ENCODE measurements at regions not wholly inside any gene's neighbourhood (a gene's known extent, or its start where the extent isn't known, plus 50 kb on each side); places are given as distances from the start of the nearest gene placed in this dataset.
A peak's percentile ranks its signal among the peaks of the same experiment; 100 is the strongest.

DNA sequence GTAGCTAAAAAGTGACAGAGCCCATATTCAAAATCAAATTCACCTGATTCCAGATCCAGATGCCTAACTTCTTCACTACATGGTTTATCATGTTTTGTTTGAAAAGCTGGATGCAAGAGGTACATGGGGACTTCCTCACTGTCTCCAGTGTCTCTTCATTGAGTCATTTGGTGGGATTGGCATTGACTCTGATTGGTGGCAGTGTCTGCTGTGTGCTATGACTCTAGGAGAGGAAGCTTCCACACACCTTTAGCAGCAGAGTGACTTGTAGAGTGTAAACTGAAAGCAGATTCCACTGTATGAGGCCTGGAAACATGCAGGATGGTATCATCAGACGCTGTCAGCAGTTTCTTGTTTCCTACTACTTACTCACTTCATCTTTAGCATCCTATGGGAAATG is 250.9 kb upstream of the SEMA6A start:
- Histone ChIP-seq H3K18ac (ENCODE audit: low read length) (no peak overlapping the region), H3K4ac (ENCODE audit: low read depth, low read length) (no peak overlapping the region), H3K79me2 (ENCODE audit: control insufficient read depth, insufficient read depth, low read length) (no peaks in the 10 kb centered on the region), H4K5ac (ENCODE audit: low read length) (no peak overlapping the region), H3K23ac (ENCODE audit: low read length) (no peak overlapping the region), H3K27me3 (ENCODE audit: insufficient read depth, low read length, poor library complexity) (no peaks in the 10 kb centered on the region), H3K56ac (ENCODE audit: low read length) (peak overlapping the region; percentile 59), H3K79me1 (ENCODE audit: low read length) (no peaks in the 10 kb centered on the region), H2BK15ac (replicated peaks; ENCODE audit: low read depth) (peak overlapping the region; percentile 98), H3K9ac (ENCODE audit: low read length) (no peak overlapping the region), H3K4me2 (ENCODE audit: low read length) (no peak overlapping the region), H2BK120ac (ENCODE audit: low read depth, low read length) (no peak overlapping the region), H3K27ac (ENCODE audit: low read depth, low read length) (no peak overlapping the region), H4K8ac (ENCODE audit: low read depth, low read length) (no peak overlapping the region), H2BK5ac (ENCODE audit: low read length) (no peak overlapping the region), H3K4me1 (ENCODE audit: control insufficient read depth, low read depth, low read length) (no peaks in the 10 kb centered on the region), H2AK5ac (ENCODE audit: low read length) (peak overlapping the region; percentile 31), H3K4me3 (ENCODE audit: low read length) (no peak overlapping the region), H3K36me3 (ENCODE audit: control insufficient read depth, insufficient read depth, low read length) (no peaks in the 10 kb centered on the region)
- DNase-seq, result no peak
- no CpG with 5 or more reads among the region's 1 CpG for WGBS (ENCODE audit: extremely low coverage, insufficient coverage, low lambda C conversion rate)

DNA sequence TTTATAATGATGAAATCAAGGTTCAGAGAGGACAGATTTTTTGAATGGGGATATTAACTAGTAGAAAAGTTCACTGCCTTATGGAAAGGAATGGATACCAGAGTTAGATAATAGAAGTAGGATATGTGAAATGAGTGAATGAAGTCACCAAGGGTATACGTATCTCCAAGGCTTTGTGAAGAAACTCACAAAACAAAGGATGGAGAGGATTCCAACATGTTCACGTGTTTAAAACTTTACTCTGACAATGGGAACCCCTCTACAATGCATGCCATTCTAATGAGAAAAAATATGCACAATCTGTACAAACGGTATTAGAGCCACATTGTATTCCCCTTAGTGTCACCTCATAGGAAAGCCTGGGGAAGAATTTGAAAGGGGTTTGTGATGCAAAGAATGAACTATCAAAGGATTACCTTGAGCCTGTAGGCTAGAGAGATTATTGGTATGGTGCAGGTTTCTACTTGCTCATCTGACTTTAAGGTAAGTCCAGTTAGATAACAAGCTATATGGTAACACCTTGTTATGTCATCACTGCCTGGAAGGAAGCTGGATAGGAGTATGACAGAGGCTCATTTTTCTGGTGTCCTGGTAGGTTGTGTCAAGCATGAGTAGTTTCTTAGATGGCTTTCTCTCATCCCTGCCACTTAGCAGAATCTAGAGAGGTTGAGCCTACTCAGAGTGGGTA is 250.3 kb upstream of the SEMA6A start:
- Histone ChIP-seq H3K4me3 (ENCODE audit: low read length) (no peak overlapping the region), H3K4me2 (ENCODE audit: low read length) (no peak overlapping the region), H3K27me3 (ENCODE audit: insufficient read depth, low read length, poor library complexity) (no peaks in the 10 kb centered on the region), H3K18ac (ENCODE audit: low read length) (peak overlapping the region; percentile 94), H3K79me2 (ENCODE audit: control insufficient read depth, insufficient read depth, low read length) (no peaks in the 10 kb centered on the region), H4K8ac (ENCODE audit: low read depth, low read length) (no peak overlapping the region), H2AK5ac (ENCODE audit: low read length) (no peak overlapping the region), H2BK15ac (replicated peaks; ENCODE audit: low read depth) (peak overlapping the region; percentile 98), H3K9ac (ENCODE audit: low read length) (no peak overlapping the region), H2BK120ac (ENCODE audit: low read depth, low read length) (no peak overlapping the region), H3K4me1 (ENCODE audit: control insufficient read depth, low read depth, low read length) (no peaks in the 10 kb centered on the region), H3K4ac (ENCODE audit: low read depth, low read length) (no peak overlapping the region), H3K79me1 (ENCODE audit: low read length) (no peaks in the 10 kb centered on the region), H4K5ac (ENCODE audit: low read length) (no peak overlapping the region), H3K36me3 (ENCODE audit: control insufficient read depth, insufficient read depth, low read length) (no peaks in the 10 kb centered on the region), H3K27ac (ENCODE audit: low read depth, low read length) (no peak overlapping the region), H3K56ac (ENCODE audit: low read length) (no peak overlapping the region), H3K23ac (ENCODE audit: low read length) (no peak overlapping the region), H2BK5ac (ENCODE audit: low read length) (no peak overlapping the region)
- DNase-seq, result peak; percentile 26
- no CpG with 5 or more reads among the region's 3 CpGs for WGBS (ENCODE audit: extremely low coverage, insufficient coverage, low lambda C conversion rate)

DNA sequence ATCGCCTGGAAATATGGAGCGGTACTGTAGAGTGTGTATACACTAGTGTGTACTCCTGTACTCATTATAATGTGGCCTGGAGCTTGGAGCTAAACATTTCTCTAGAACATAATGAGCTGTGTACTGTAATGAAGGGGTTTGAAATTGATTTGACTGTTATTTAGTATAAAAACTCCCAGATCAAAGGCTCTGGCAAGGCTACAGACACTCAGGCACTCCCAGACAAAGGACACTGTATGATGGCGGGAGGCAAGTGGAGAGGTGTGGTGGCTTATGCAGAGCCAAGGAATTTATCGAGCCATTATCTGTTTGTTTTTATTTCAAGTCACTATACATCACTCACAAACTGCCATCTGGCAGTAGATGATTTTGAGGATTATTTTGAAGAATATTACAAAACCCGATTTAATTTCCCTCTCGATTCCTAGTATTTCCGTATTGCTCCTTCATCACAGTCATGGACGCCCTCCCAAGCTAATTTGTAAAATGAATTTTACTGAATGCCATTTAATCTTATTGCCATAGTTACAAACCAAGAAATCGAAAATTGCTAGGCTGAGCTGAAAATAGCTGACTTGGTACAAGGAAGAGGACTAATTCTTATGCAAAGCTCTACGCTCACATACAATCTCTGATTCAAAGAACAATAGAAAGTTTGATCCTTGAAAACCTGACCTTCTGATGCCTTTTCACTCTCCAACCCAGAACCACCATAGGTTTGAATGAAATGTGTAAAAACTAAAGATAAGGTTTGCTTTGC is 240.2 kb upstream of the SEMA6A start:
- Histone ChIP-seq H2BK15ac (replicated peaks; ENCODE audit: low read depth) (no peak overlapping the region), H3K27ac (ENCODE audit: low read depth, low read length) (peak overlapping the region; percentile 36)

DNA sequence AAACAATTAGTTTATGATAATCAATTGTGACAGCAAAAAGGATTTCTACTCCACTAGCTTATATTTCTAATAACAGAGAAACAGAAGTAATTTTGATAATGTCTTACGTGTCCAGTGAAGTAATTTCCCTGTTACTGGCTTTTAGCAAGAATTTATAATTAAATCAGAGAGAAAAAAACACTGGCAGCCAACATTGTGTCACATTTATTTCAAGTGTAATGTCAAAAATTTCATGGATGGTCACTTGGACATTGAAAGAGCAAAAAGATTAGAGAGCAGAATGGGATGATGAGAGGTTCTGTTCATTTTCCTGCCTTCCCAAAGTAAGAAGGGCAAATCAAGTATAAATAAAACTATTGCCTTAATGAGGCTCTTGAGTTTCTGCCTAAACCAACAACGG is 239.3 kb upstream of the SEMA6A start:
- Histone ChIP-seq H3K56ac (ENCODE audit: low read length) (no peak overlapping the region), H2BK120ac (ENCODE audit: low read depth, low read length) (no peak overlapping the region), H4K5ac (ENCODE audit: low read length) (no peak overlapping the region), H3K18ac (ENCODE audit: low read length) (no peak overlapping the region), H4K8ac (ENCODE audit: low read depth, low read length) (no peak overlapping the region), H3K27me3 (ENCODE audit: insufficient read depth, low read length, poor library complexity) (no peaks in the 10 kb centered on the region), H3K4me1 (ENCODE audit: control insufficient read depth, low read depth, low read length) (peaks cover 8% of the 10 kb centered on the region), H3K23ac (ENCODE audit: low read length) (no peak overlapping the region), H2BK15ac (replicated peaks; ENCODE audit: low read depth) (no peak overlapping the region), H3K4me3 (ENCODE audit: low read length) (no peak overlapping the region), H3K27ac (ENCODE audit: low read depth, low read length) (no peak overlapping the region), H3K9ac (ENCODE audit: low read length) (no peak overlapping the region), H3K79me2 (ENCODE audit: control insufficient read depth, insufficient read depth, low read length) (no peaks in the 10 kb centered on the region), H3K36me3 (ENCODE audit: control insufficient read depth, insufficient read depth, low read length) (no peaks in the 10 kb centered on the region), H2AK5ac (ENCODE audit: low read length) (no peak overlapping the region), H2BK5ac (ENCODE audit: low read length) (no peak overlapping the region), H3K4ac (ENCODE audit: low read depth, low read length) (no peak overlapping the region), H3K79me1 (ENCODE audit: low read length) (no peaks in the 10 kb centered on the region), H3K4me2 (ENCODE audit: low read length) (no peak overlapping the region)
- no peak for DNase-seq
- WGBS (ENCODE audit: extremely low coverage, insufficient coverage, low lambda C conversion rate), result no CpG with 5 or more reads among the region's 2 CpGs

More for the DNA sequence above, 240.2 kb upstream of the SEMA6A start:
- H2AK5ac ChIP-seq (ENCODE audit: low read length), result no peak overlapping the region
- H3K36me3 ChIP-seq (ENCODE audit: control insufficient read depth, insufficient read depth, low read length), result no peaks in the 10 kb centered on the region
- H3K27me3 ChIP-seq (ENCODE audit: insufficient read depth, low read length, poor library complexity), result no peaks in the 10 kb centered on the region
- H3K4me1 ChIP-seq (ENCODE audit: control insufficient read depth, low read depth, low read length), result peaks cover 8% of the 10 kb centered on the region
- H3K79me2 ChIP-seq (ENCODE audit: control insufficient read depth, insufficient read depth, low read length), result no peaks in the 10 kb centered on the region
- no peak overlapping the region for H3K9ac ChIP-seq (ENCODE audit: low read length)
- no peak overlapping the region for H4K8ac ChIP-seq (ENCODE audit: low read depth, low read length)
- H3K4me2 ChIP-seq (ENCODE audit: low read length), result no peak overlapping the region
- peak; percentile 67 for DNase-seq
- no peaks in the 10 kb centered on the region for H3K79me1 ChIP-seq (ENCODE audit: low read length)
- peak overlapping the region; percentile 3 for H3K4ac ChIP-seq (ENCODE audit: low read depth, low read length)
- peak overlapping the region; percentile 79 for H2BK5ac ChIP-seq (ENCODE audit: low read length)
- H3K56ac ChIP-seq (ENCODE audit: low read length), result no peak overlapping the region
- H2BK120ac ChIP-seq (ENCODE audit: low read depth, low read length), result peak overlapping the region; percentile 97
- H3K4me3 ChIP-seq (ENCODE audit: low read length), result no peak overlapping the region
- H4K5ac ChIP-seq (ENCODE audit: low read length), result no peak overlapping the region
- H3K23ac ChIP-seq (ENCODE audit: low read length), result no peak overlapping the region
- H3K18ac ChIP-seq (ENCODE audit: low read length), result peak overlapping the region; percentile 84
- no CpG with 5 or more reads among the region's 10 CpGs for WGBS (ENCODE audit: extremely low coverage, insufficient coverage, low lambda C conversion rate)

DNA sequence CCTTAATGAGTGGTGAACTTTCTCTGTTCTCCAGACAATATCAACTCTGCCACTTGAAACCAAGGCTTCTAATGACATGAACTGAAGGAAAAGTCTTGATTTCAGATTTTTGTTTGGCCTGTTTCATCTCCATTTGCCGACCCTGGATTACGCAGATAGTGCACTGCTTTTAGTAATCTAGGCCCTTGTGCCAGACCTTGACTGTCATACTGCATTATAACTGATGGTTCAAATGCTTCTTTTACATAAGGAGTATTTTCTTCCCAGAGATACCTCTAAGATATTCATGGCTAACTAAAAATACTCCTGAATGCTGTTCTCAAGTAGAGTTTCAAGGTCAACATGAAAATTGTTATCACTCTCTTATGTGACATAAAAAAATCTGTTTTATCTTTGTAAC is 238.7 kb upstream of the SEMA6A start:
- Histone ChIP-seq H3K36me3 (ENCODE audit: control insufficient read depth, insufficient read depth, low read length) (no peaks in the 10 kb centered on the region), H2AK5ac (ENCODE audit: low read length) (no peak overlapping the region), H3K4me3 (ENCODE audit: low read length) (no peak overlapping the region), H3K79me1 (ENCODE audit: low read length) (no peaks in the 10 kb centered on the region), H2BK5ac (ENCODE audit: low read length) (no peak overlapping the region), H3K79me2 (ENCODE audit: control insufficient read depth, insufficient read depth, low read length) (no peaks in the 10 kb centered on the region), H3K4me1 (ENCODE audit: control insufficient read depth, low read depth, low read length) (peaks cover 8% of the 10 kb centered on the region), H3K56ac (ENCODE audit: low read length) (no peak overlapping the region), H3K4ac (ENCODE audit: low read depth, low read length) (no peak overlapping the region), H4K8ac (ENCODE audit: low read depth, low read length) (no peak overlapping the region), H3K4me2 (ENCODE audit: low read length) (no peak overlapping the region), H3K23ac (ENCODE audit: low read length) (no peak overlapping the region), H3K27me3 (ENCODE audit: insufficient read depth, low read length, poor library complexity) (no peaks in the 10 kb centered on the region), H3K9ac (ENCODE audit: low read length) (no peak overlapping the region), H2BK120ac (ENCODE audit: low read depth, low read length) (no peak overlapping the region), H2BK15ac (replicated peaks; ENCODE audit: low read depth) (peak overlapping the region; percentile 27), H3K27ac (ENCODE audit: low read depth, low read length) (no peak overlapping the region), H4K5ac (ENCODE audit: low read length) (no peak overlapping the region), H3K18ac (ENCODE audit: low read length) (peak overlapping the region; percentile 68)
- no peak for DNase-seq
- no CpG with 5 or more reads among the region's 2 CpGs for WGBS (ENCODE audit: extremely low coverage, insufficient coverage, low lambda C conversion rate)
